NCI-H2196 (cell line): ENCODE measurements at regions not wholly inside any gene's neighbourhood (a gene's known extent, or its start where the extent isn't known, plus 50 kb on each side); places are given as distances from the start of the nearest gene placed in this dataset.
"Not testable (repeated sequence)": the region's sequence is repeated elsewhere in the genome, so short reads cannot be mapped to it uniquely, and the experiment has no call there.

Experiments used
- DNase-seq: peaks from one replicate; lab custom pipeline; 2025; ENCODE audit not compliant: unreplicated experiment; lab: John Stamatoyannopoulos, UW

GRCh38 chr2:241956521-241957110 is 87.1 kb downstream of the RTP5 start:
- DNase-seq = no peak

GRCh38 chr2:241957276-241957675 is 87.7 kb downstream of the RTP5 start:
- no peak for DNase-seq

GRCh38 chr2:241958818-241959545 is 89.5 kb downstream of the RTP5 start:
- DNase-seq = no peak

GRCh38 chr2:241959751-241960269 is 90.3 kb downstream of the RTP5 start:
- DNase-seq = no peak

GRCh38 chr2:241961454-241961853 is 91.9 kb downstream of the RTP5 start:
- DNase-seq = no peak

- DNase-seq = no peak
Measured at GRCh38 chr2:241964133-241964532, 94.6 kb downstream of the RTP5 start.

- no peak for DNase-seq
Measured at GRCh38 chr2:241965931-241966412, 96.4 kb downstream of the RTP5 start.

GRCh38 chr2:241966647-241967466 is 97.3 kb downstream of the RTP5 start:
- no peak for DNase-seq

GRCh38 chr2:241967467-241968144 is 98.1 kb downstream of the RTP5 start:
- DNase-seq = no peak

GRCh38 chr2:241968417-241968816 is 98.9 kb downstream of the RTP5 start:
- DNase-seq = no peak

GRCh38 chr2:241969182-241969581 is 99.7 kb downstream of the RTP5 start:
- not testable (repeated sequence) for DNase-seq

GRCh38 chr2:241970716-241971115 is 101.2 kb downstream of the RTP5 start:
- no peak for DNase-seq

- no peak for DNase-seq
Measured at GRCh38 chr2:241974096-241974495, 104.6 kb downstream of the RTP5 start.

GRCh38 chr2:241974851-241975592 is 105.5 kb downstream of the RTP5 start:
- no peak for DNase-seq

GRCh38 chr2:241975593-241976284 is 106.2 kb downstream of the RTP5 start:
- no peak for DNase-seq

- no peak for DNase-seq
Measured at GRCh38 chr2:241976296-241976695, 106.8 kb downstream of the RTP5 start.

GRCh38 chr2:241977557-241978300 is 108.2 kb downstream of the RTP5 start:
- DNase-seq = no peak

GRCh38 chr2:241978670-241979069 is 109.1 kb downstream of the RTP5 start:
- DNase-seq = no peak

- no peak for DNase-seq
Measured at GRCh38 chr2:241980193-241980592, 110.7 kb downstream of the RTP5 start.
